ENCODE measurements at regions not wholly inside any gene's neighbourhood (a gene's known extent, or its start where the extent isn't known, plus 50 kb on each side); places are given as distances from the start of the nearest gene placed in this dataset.

DNA sequence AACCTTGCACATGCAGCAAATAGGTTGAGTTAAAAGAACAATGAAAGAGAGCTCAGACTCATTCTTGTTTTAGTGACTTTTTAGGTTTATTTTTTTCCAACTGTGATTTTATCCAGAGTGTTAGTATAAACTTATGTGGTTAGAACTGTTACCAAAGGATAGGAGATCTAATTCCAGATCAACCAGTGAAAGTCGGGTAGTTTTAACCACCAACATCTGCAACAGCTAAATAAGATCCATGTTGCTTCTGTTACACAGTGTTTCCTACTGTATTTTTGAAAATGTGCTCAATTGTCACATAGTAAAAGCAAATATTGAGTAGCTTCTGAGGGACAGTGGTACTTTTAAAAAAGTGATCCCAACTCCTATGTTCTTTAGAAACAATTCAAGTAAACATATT lies 53.9 kb upstream of the ARGLU1 start:
- Histone ChIP-seq H3K9ac (ENCODE audit: low read length) (no peak overlapping the region), H3K36me3 (ENCODE audit: control insufficient read depth in 1 of 2, insufficient read depth in 2 of 2, low read length in 2 of 2) (no peaks in the 10 kb centered on the region), H3K9me2 (ENCODE audit: insufficient read depth) (no peaks in the 10 kb centered on the region), H3K9me3 (ENCODE audit: control insufficient read depth in 1 of 2, insufficient read depth in 1 of 2, low read depth in 1 of 2, low read length in 2 of 2) (no peaks in the 10 kb centered on the region), H2AFZ (ENCODE audit: low read depth, low read length, poor library complexity, severe bottlenecking) (no peak overlapping the region), H3K79me2 (ENCODE audit: insufficient read depth, low read length) (no peaks in the 10 kb centered on the region), H3K27me3 (ENCODE audit: insufficient read depth, low read length) (peaks cover 63% of the 10 kb centered on the region), H3K4me3 (replicated peaks in 1 of 2; ENCODE audit: low read depth in 1 of 2, low read length in 2 of 2) (no peak overlapping the region), H3K27ac (ENCODE audit: low read depth, low read length) (no peak overlapping the region), H3K4me1 (ENCODE audit: control insufficient read depth in 1 of 2, insufficient read depth in 2 of 2, low read length in 2 of 2) (peaks cover 0 to 4% of the 10 kb centered on the region in 2 experiments; a peak in 1 of 4 replicates), H3K4me2 (ENCODE audit: low read length) (no peak overlapping the region), H4K20me1 (ENCODE audit: insufficient read depth) (no peaks in the 10 kb centered on the region)
- no peak for DNase-seq (ENCODE audit: low read depth, low spot score)
- TF ChIP-seq EZH2 (IDR thresholded peaks at IDR 0.05) (peak; percentile 97; the same call in 1 of the 2 replicates), EZH2phosphoT487 (IDR thresholded peaks at IDR 0.05; ENCODE audit: borderline replicate concordance) (0 out of 2 replicates have a peak, but pooled peaks have one; percentile 42)
- TF ChIP-seq, protein P1, sequence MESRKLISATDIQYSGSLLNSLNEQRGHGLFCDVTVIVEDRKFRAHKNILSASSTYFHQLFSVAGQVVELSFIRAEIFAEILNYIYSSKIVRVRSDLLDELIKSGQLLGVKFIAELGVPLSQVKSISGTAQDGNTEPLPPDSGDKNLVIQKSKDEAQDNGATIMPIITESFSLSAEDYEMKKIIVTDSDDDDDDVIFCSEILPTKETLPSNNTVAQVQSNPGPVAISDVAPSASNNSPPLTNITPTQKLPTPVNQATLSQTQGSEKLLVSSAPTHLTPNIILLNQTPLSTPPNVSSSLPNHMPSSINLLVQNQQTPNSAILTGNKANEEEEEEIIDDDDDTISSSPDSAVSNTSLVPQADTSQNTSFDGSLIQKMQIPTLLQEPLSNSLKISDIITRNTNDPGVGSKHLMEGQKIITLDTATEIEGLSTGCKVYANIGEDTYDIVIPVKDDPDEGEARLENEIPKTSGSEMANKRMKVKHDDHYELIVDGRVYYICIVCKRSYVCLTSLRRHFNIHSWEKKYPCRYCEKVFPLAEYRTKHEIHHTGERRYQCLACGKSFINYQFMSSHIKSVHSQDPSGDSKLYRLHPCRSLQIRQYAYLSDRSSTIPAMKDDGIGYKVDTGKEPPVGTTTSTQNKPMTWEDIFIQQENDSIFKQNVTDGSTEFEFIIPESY (IDR thresholded peaks at IDR 0.05; ENCODE audit: extremely low read depth, insufficient replicate concordance, low read length), result no peak
- intact Hi-C loops (cut with micrococcal nuclease), result no loop called here
- ATAC-seq, result no peak
- BruUV-seq (replicated peaks), result no TSS peak
- ChIA-PET CTCF (no interaction called here), POLR2A (no interaction called here), RAD21 (ENCODE audit: low non-redundant PET in 1 of 2, low total read pairs in 2 of 2, uncharacterized antibody in 2 of 2, unreplicated experiment in 2 of 2) (no interaction called here)

DNA sequence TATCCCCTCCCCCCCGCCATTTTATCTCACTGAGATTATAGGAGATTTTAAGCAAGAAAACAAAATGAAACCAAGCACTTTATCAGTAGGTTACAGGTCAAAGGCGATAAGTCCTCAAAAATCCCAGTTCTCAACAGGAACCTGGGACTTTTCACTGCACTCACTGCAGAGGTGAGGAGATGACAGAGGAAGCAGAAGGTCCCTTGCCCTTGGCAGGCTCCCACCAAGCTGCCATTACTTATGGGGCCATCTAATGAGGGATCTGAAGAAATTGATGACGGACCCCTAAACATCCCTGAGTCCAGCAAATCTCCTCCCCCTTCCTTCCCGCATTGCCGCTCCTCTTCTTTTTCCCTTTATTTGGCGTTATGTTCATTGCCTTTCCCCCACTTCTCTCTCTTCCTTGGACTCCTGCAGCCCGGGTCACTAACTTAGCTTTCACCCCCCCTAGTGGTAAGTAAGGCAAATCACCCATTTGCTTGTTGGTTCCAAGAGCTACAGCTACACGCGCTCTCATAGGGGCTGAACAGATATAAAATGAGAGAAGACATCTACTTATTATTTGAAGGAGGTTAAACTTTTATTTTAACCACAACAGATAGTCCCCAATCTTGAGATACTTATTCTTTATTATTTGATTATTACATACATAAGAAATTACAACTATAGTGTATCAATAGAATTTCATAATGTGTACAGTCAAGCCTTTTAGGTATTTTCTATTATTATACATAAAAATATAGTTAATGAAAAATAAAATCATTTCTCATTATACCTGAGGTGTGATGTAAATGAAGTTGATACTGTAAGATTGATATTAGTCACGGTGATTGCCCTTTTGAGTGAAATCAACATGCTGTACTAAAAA lies 52.0 kb upstream of the ARGLU1 start:
- CTCF ChIA-PET, result interaction anchor here (0.5 to 1.7 kb wide), 14 partner anchors 9 to 477 kb away, joined by 3 to 17 read pairs (median 4); partner anchors contain the start of gene EFNB2
- Histone ChIP-seq H4K20me1 (ENCODE audit: insufficient read depth) (no peaks in the 10 kb centered on the region), H3K4me3 (replicated peaks in 1 of 2; ENCODE audit: low read depth in 1 of 2, low read length in 2 of 2) (no peak overlapping the region), H3K27ac (ENCODE audit: low read depth, low read length) (no peak overlapping the region), H3K36me3 (ENCODE audit: control insufficient read depth in 1 of 2, insufficient read depth in 2 of 2, low read length in 2 of 2) (no peaks in the 10 kb centered on the region), H2AFZ (ENCODE audit: low read depth, low read length, poor library complexity, severe bottlenecking) (peak overlapping the region; percentile 64), H3K4me1 (ENCODE audit: control insufficient read depth in 1 of 2, insufficient read depth in 2 of 2, low read length in 2 of 2) (peaks cover 0 to 4% of the 10 kb centered on the region in 2 experiments; a peak in 1 of 4 replicates), H3K9me2 (ENCODE audit: insufficient read depth) (no peaks in the 10 kb centered on the region), H3K27me3 (ENCODE audit: insufficient read depth, low read length) (peaks cover 45% of the 10 kb centered on the region), H3K9ac (ENCODE audit: low read length) (no peak overlapping the region), H3K9me3 (ENCODE audit: control insufficient read depth in 1 of 2, insufficient read depth in 1 of 2, low read depth in 1 of 2, low read length in 2 of 2) (no peaks in the 10 kb centered on the region), H3K4me2 (ENCODE audit: low read length) (peak overlapping the region; percentile 32; the same call in 1 of the 2 replicates), H3K79me2 (ENCODE audit: insufficient read depth, low read length) (no peaks in the 10 kb centered on the region)
- ATAC-seq (peak; percentile 98), DNase-seq (ENCODE audit: low read depth, low spot score) (peak; percentile 44)
- intact Hi-C loops (cut with micrococcal nuclease), result no loop called here
- no TSS peak for BruUV-seq (replicated peaks)
- TF ChIP-seq, protein P2, sequence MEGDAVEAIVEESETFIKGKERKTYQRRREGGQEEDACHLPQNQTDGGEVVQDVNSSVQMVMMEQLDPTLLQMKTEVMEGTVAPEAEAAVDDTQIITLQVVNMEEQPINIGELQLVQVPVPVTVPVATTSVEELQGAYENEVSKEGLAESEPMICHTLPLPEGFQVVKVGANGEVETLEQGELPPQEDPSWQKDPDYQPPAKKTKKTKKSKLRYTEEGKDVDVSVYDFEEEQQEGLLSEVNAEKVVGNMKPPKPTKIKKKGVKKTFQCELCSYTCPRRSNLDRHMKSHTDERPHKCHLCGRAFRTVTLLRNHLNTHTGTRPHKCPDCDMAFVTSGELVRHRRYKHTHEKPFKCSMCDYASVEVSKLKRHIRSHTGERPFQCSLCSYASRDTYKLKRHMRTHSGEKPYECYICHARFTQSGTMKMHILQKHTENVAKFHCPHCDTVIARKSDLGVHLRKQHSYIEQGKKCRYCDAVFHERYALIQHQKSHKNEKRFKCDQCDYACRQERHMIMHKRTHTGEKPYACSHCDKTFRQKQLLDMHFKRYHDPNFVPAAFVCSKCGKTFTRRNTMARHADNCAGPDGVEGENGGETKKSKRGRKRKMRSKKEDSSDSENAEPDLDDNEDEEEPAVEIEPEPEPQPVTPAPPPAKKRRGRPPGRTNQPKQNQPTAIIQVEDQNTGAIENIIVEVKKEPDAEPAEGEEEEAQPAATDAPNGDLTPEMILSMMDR (IDR thresholded peaks at IDR 0.05 in 2 of 3, conservative IDR thresholded peaks at IDR 0.05 in 1 of 3; ENCODE audit: borderline replicate concordance in 1 of 3, insufficient read depth in 1 of 3, low read depth in 2 of 3, low read length in 2 of 3), result peak; percentile 43 to 88 (median 71); a peak in 5 of 6 replicates
- no peak for TF ChIP-seq SRF (IDR thresholded peaks at IDR 0.05; ENCODE audit: low read depth)
- peak; percentile 67 for TF ChIP-seq RAD21 (IDR thresholded peaks at IDR 0.05; ENCODE audit: low read depth)
- TF ChIP-seq SP1 (IDR thresholded peaks at IDR 0.05; ENCODE audit: low read depth), result no peak
- RAD21 ChIA-PET (ENCODE audit: low non-redundant PET in 1 of 2, low total read pairs in 2 of 2, uncharacterized antibody in 2 of 2, unreplicated experiment in 2 of 2), result interaction anchor here in 1 of 2 experiments (0.9 kb wide), 1 partner anchor 84 kb away, joined by 3 read pairs; no protein-coding TSS in a partner anchor
- POLR2A ChIA-PET, result no interaction called here
